ENCODE measurements at regions not wholly inside any gene's neighbourhood (a gene's known extent, or its start where the extent isn't known, plus 50 kb on each side); places are given as distances from the start of the nearest gene placed in this dataset.

DNA sequence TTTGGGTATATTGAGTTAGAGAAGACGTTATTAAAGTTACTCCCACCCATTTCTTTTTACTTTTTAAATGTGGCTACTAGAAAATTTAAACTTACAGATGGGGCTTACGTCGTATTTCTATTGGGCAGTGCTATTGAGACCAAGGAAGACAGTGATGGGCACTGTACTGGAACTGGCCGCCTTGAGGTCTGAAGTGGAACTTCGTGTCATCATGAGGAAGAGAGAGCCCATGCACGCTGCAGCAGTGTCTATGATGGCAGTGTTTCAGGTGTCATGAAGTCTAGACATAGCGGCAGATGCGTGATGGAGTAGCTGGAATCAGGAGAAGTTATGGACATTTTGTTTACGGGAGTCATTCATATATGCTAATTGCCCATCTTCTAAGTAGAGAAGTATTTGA is 143.7 kb downstream of the LRRC70 start:
- H3K9me1 ChIP-seq (ENCODE audit: control insufficient read depth, insufficient read depth, low read length): no peaks in the 10 kb centered on the region
- POLR2A ChIA-PET: no interaction called here
- no peaks in the 10 kb centered on the region for H3K4me1 ChIP-seq (replicated peaks in 1 of 2; ENCODE audit: control insufficient read depth in 2 of 2, insufficient read depth in 2 of 2, low read length in 2 of 2)
- no peaks in the 10 kb centered on the region for H3K27me3 ChIP-seq (ENCODE audit: control insufficient read depth in 2 of 2, insufficient read depth in 2 of 2, low read length in 2 of 2)
- DNase-seq (ENCODE audit: extremely low read depth in 1 of 4, low spot score in 3 of 4): peak; percentile 11 to 33 (median 18)
- no peaks in the 10 kb centered on the region for H4K20me1 ChIP-seq (replicated peaks; ENCODE audit: control insufficient read depth, insufficient read depth, low read length)
- ATAC-seq: peak; percentile 84
- 0% methylated on average over 9 of the region's 9 CpGs for WGBS (ENCODE audit: insufficient coverage, low coverage, missing lambda C conversion rate)
- H3K4me2 ChIP-seq (ENCODE audit: insufficient read depth, low read length): no peak overlapping the region
- TF ChIP-seq CTCF (IDR thresholded peaks at IDR 0.05 in 2 of 3, conservative IDR thresholded peaks at IDR 0.05 in 1 of 3; ENCODE audit: insufficient read depth in 2 of 3, low read depth in 1 of 3, low read length in 3 of 3): 0 out of 6 replicates have a peak, but pooled peaks have one; percentile 14 to 22 (median 21)
- no peak for TF ChIP-seq E2F8 (IDR thresholded peaks at IDR 0.05; ENCODE audit: low read depth, partially characterized antibody)
- TF ChIP-seq ZNF124 (CRISPR knock-in tag; IDR thresholded peaks at IDR 0.05): no peak
- TF ChIP-seq RAD21 (CRISPR knock-in tag; conservative IDR thresholded peaks at IDR 0.05 in 1 of 2, IDR thresholded peaks at IDR 0.05 in 1 of 2): peak in 1 of 2 experiments; percentile 22; a peak in 2 of 4 replicates
- no peak for TF ChIP-seq DACH1 (IDR thresholded peaks at IDR 0.05; ENCODE audit: partially characterized antibody)
- TF ChIP-seq MNT (conservative IDR thresholded peaks at IDR 0.05): no peak
- H3K79me2 ChIP-seq (ENCODE audit: control insufficient read depth, insufficient read depth, low read length): no peaks in the 10 kb centered on the region
- in situ Hi-C loops (cut with MboI) (no loop called here), intact Hi-C loops (cut with micrococcal nuclease) (no loop called here)
- CTCF ChIA-PET (ENCODE audit: low intra/inter-chr PET ratio): no interaction called here
- FAIRE-seq: no peak
- H3K9ac ChIP-seq (ENCODE audit: insufficient read depth in 1 of 2, low read depth in 2 of 2, low read length in 2 of 2): no peak overlapping the region
- no peaks in the 10 kb centered on the region for H3K36me3 ChIP-seq (ENCODE audit: control insufficient read depth, insufficient read depth, low read length)
- H3K9me3 ChIP-seq (replicated peaks; ENCODE audit: control insufficient read depth, insufficient read depth, low read depth, low read length): no peaks in the 10 kb centered on the region
- no TSS peak for BruUV-seq (replicated peaks)
- H3K4me3 ChIP-seq: no peak overlapping the region
- H3K27ac ChIP-seq (ENCODE audit: extremely low read depth, low read depth, low read length): no peak overlapping the region
- H2AFZ ChIP-seq (ENCODE audit: low read depth, low read length): no peak overlapping the region

Measured in K562 (cell line).